ENCODE measurements at regions not wholly inside any gene's neighbourhood (a gene's known extent, or its start where the extent isn't known, plus 50 kb on each side); places are given as distances from the start of the nearest gene placed in this dataset.

- TF ChIP-seq EZH2 (IDR thresholded peaks at IDR 0.05) (no peak), POLR2AphosphoS5 (IDR thresholded peaks at IDR 0.05; ENCODE audit: borderline replicate concordance, low read depth, low read length) (no peak)
Measured at GRCh38 chr4:28351826-28352225, 1491.2 kb downstream of the STIM2 start.
